SK-N-SH (cell line): ENCODE measurements at regions not wholly inside any gene's neighbourhood (a gene's known extent, or its start where the extent isn't known, plus 50 kb on each side); places are given as distances from the start of the nearest gene placed in this dataset.

Experiments used
- CTCF ChIA-PET: fragments of 300-600, 350-600 bp; formaldehyde crosslinking; extraction: SDS; loops from one replicate; lab custom pipeline; 2021; lab: Yijun Ruan, JAX
- POLR2A ChIA-PET: fragments of 350-600 bp; sonication (Branson Sonifier 250); formaldehyde crosslinking; extraction: SDS; loops from one replicate; lab custom pipeline; 2020; ENCODE audit warnings: antibody characterized with exemption, inconsistent platforms; lab: Yijun Ruan, JAX
- DNase-seq: peaks from one replicate; pipeline ENCODE4 v3.0.0; 2012
- H2AFZ ChIP-seq: fragments of 200-600 bp; sonication (generic); 2 replicates; pipeline ENCODE4 v1.8.1; 2016; ENCODE audit warnings: antibody characterized with exemption, mild to moderate bottlenecking, low read depth
- H3F3A ChIP-seq: fragments of 200-600 bp; sonication (generic); replicated peaks from 2 replicates; pipeline ENCODE3; 2016; ENCODE audit warnings: antibody characterized with exemption, mild to moderate bottlenecking; ENCODE audit not compliant: insufficient read depth
- H3K27ac ChIP-seq, 2 experiments: fragments of 200-500 bp in 1 of 2; fragments of 200-600 bp in 1 of 2; sonication (Bioruptor generic) in 1 of 2; sonication (generic), shearing (Covaris generic) in 1 of 2; 2 replicates each; pipeline versions ENCODE4 v1.5.1 to v1.6.1; 2014 to 2016; ENCODE audit warnings: low read depth in 2 of 2, inconsistent platforms in 1 of 2, low read length in 1 of 2, mild to moderate bottlenecking in 1 of 2, mixed read lengths in 1 of 2
- H3K27me3 ChIP-seq: fragments of 200-600 bp; sonication (generic), shearing (Covaris generic); 2 replicates; pipeline ENCODE4 v1.6.1; 2016; ENCODE audit warnings: mixed run types; ENCODE audit not compliant: insufficient read depth
- H3K36me3 ChIP-seq, 2 experiments: fragments of 200-500 bp in 1 of 2; fragments of 200-600 bp in 1 of 2; sonication (Bioruptor generic) in 1 of 2; sonication (generic) in 1 of 2; replicated peaks in 1 of 2; 2 replicates each; pipeline versions ENCODE3 to v1.5.1; 2014 to 2016; ENCODE audit warnings: low read length in 1 of 2, mild to moderate bottlenecking in 1 of 2; ENCODE audit not compliant: insufficient read depth in 2 of 2, control insufficient read depth in 1 of 2
- H3K4me1 ChIP-seq, 2 experiments: fragments of 200-500 bp in 1 of 2; fragments of 200-600 bp in 1 of 2; sonication (Bioruptor generic) in 1 of 2; sonication (generic), shearing (Covaris generic) in 1 of 2; 2 replicates each; pipeline versions ENCODE4 v1.5.1 to v1.6.1; 2014 to 2016; ENCODE audit warnings: low read depth in 1 of 2, low read length in 1 of 2, mixed run types in 1 of 2; ENCODE audit not compliant: insufficient read depth in 2 of 2, control insufficient read depth in 1 of 2
- H3K4me2 ChIP-seq: fragments of 200-600 bp; sonication (generic), shearing (Covaris generic); 2 replicates; pipeline ENCODE4 v1.6.1; 2017; ENCODE audit warnings: mixed run types
- H3K4me3 ChIP-seq, 2 experiments: fragments of 200-500 bp in 1 of 2; fragments of 200-600 bp in 1 of 2; sonication (Bioruptor generic) in 1 of 2; sonication (generic), shearing (Covaris generic) in 1 of 2; 2 replicates each; pipeline versions ENCODE4 v1.5.1 to v1.8.1; 2014 to 2016; ENCODE audit warnings: low read depth in 2 of 2, inconsistent platforms in 1 of 2, low read length in 1 of 2, mild to moderate bottlenecking in 1 of 2, mixed read lengths in 1 of 2, moderate library complexity in 1 of 2
- H3K79me2 ChIP-seq: fragments of 200-600 bp; sonication (generic); 2 replicates; pipeline ENCODE4 v1.8.1; 2017; ENCODE audit warnings: mild to moderate bottlenecking; ENCODE audit not compliant: insufficient read depth
- H3K9ac ChIP-seq: fragments of 200-600 bp; sonication (generic); 2 replicates; pipeline ENCODE4 v1.6.1; 2017; ENCODE audit warnings: mixed run types
- H3K9me2 ChIP-seq: fragments of 200-600 bp; sonication (generic); 2 replicates; pipeline ENCODE4 v1.6.1; 2017; ENCODE audit warnings: mixed run types
- H3K9me3 ChIP-seq: fragments of 200-600 bp; sonication (generic); 2 replicates; pipeline ENCODE4 v1.6.1; 2017; ENCODE audit warnings: mixed run types, mild to moderate bottlenecking, moderate library complexity
- H4K20me1 ChIP-seq: fragments of 200-600 bp; sonication (generic); 2 replicates; pipeline ENCODE4 v1.6.1; 2017; ENCODE audit warnings: mild to moderate bottlenecking, mixed run types; ENCODE audit not compliant: insufficient read depth
- EP300 ChIP-seq, 2 experiments: IDR thresholded peaks; 2 replicates each; pipeline versions ENCODE4 v1.4.0 to v1.6.1; 2012; ENCODE audit warnings: borderline replicate concordance in 1 of 2, low read depth in 1 of 2, low read length in 1 of 2
- EZH2phosphoT487 ChIP-seq: fragments of 200-600 bp; sonication (generic); IDR thresholded peaks from 2 replicates; pipeline ENCODE4 v1.6.1; 2017; ENCODE audit warnings: low read depth, mixed run types, mild to moderate bottlenecking, antibody characterized with exemption, moderate library complexity, borderline replicate concordance
- FOSL2 ChIP-seq: IDR thresholded peaks from 2 replicates; pipeline ENCODE4 v1.4.0; 2012; ENCODE audit warnings: low read depth, mild to moderate bottlenecking, moderate library complexity, borderline replicate concordance
- FOXJ3 ChIP-seq: sonication (generic); formaldehyde crosslinking; IDR thresholded peaks from 2 replicates; pipeline ENCODE4 v1.5.1; 2020; ENCODE audit warnings: mild to moderate bottlenecking, missing genetic modification reagents
- FOXM1 ChIP-seq: IDR thresholded peaks from 2 replicates; pipeline ENCODE4 v1.4.0; 2012; ENCODE audit warnings: low read depth, mild to moderate bottlenecking
- GABPA ChIP-seq: IDR thresholded peaks from 2 replicates; pipeline ENCODE4 v1.4.0; 2012; ENCODE audit warnings: low read depth, mild to moderate bottlenecking
- RFX5 ChIP-seq: IDR thresholded peaks from 2 replicates; pipeline ENCODE4 v1.6.1; 2012; ENCODE audit warnings: mild to moderate bottlenecking, improper control_type of control experiment, low read length
- RXRA ChIP-seq: IDR thresholded peaks from 2 replicates; pipeline ENCODE4 v1.4.0; 2012; ENCODE audit warnings: low read depth, mild to moderate bottlenecking, borderline replicate concordance
- SMC3 ChIP-seq: IDR thresholded peaks from 2 replicates; pipeline ENCODE4 v1.6.1; 2012; ENCODE audit warnings: low read depth, low read length, improper control_type of control experiment
- WGBS: methylation state at CpG from one replicate; pipeline ENCODE4 v1.1.6; 2017; ENCODE audit warnings: low lambda C conversion rate; 5-methylcytosine and 5-hydroxymethylcytosine counted together
- TF ChIP-seq, protein P1 (sequence below): IDR thresholded peaks from 2 replicates; pipeline ENCODE4 v1.4.0; 2012; ENCODE audit warnings: low read depth, borderline replicate concordance
- TF ChIP-seq, protein P2 (sequence below): IDR thresholded peaks from 2 replicates; pipeline ENCODE4 v1.4.0; 2012; ENCODE audit warnings: low read depth
- TF ChIP-seq, protein P3 (sequence below): IDR thresholded peaks from 2 replicates; pipeline ENCODE4 v1.6.1; 2012; ENCODE audit warnings: mild to moderate bottlenecking, low read depth, low read length, moderate library complexity
- TF ChIP-seq, protein P4 (sequence below): fragments of 200-600 bp; sonication (generic); IDR thresholded peaks from 2 replicates; pipeline ENCODE4 v1.6.1; 2017; ENCODE audit warnings: antibody characterized with exemption, mild to moderate bottlenecking, moderate library complexity
- TF ChIP-seq, protein P5 (sequence below): fragments of 150-350 bp; IDR thresholded peaks from 2 replicates; pipeline ENCODE4 v1.6.1; 2017; ENCODE audit warnings: antibody characterized with exemption, low read length, low read depth, borderline replicate concordance
- TF ChIP-seq, protein P6 (sequence below): IDR thresholded peaks from 2 replicates; pipeline ENCODE4 v1.4.0; 2012; ENCODE audit warnings: low read depth, borderline replicate concordance

DNA sequence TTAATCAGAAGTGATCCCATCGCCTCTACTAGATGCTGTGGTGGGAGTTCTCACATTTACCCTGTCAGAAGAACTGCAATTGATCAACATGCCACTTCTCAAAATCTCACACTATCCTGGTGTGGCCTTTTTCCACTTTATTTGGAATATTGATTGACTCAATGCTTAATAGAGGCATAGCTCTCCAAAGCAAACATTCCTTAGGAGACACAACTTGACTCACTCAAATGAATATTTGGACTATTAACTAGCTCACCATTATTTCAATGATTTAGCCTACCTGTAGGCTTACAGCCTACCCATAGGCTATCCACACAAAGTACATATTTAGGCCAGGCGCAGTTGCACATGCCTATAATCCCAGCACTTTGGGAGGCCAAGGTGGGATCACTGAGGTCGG, 186.5 kb downstream of the KLHL28 start (continued):
- TF ChIP-seq, protein P1, sequence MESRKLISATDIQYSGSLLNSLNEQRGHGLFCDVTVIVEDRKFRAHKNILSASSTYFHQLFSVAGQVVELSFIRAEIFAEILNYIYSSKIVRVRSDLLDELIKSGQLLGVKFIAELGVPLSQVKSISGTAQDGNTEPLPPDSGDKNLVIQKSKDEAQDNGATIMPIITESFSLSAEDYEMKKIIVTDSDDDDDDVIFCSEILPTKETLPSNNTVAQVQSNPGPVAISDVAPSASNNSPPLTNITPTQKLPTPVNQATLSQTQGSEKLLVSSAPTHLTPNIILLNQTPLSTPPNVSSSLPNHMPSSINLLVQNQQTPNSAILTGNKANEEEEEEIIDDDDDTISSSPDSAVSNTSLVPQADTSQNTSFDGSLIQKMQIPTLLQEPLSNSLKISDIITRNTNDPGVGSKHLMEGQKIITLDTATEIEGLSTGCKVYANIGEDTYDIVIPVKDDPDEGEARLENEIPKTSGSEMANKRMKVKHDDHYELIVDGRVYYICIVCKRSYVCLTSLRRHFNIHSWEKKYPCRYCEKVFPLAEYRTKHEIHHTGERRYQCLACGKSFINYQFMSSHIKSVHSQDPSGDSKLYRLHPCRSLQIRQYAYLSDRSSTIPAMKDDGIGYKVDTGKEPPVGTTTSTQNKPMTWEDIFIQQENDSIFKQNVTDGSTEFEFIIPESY = no peak
- TF ChIP-seq EP300 (IDR thresholded peaks at IDR 0.05; ENCODE audit: borderline replicate concordance in 1 of 2, low read depth in 1 of 2, low read length in 1 of 2) (no peak), FOXM1 (no peak)
- TF ChIP-seq, protein P2, sequence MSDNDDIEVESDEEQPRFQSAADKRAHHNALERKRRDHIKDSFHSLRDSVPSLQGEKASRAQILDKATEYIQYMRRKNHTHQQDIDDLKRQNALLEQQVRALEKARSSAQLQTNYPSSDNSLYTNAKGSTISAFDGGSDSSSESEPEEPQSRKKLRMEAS = no peak

DNA sequence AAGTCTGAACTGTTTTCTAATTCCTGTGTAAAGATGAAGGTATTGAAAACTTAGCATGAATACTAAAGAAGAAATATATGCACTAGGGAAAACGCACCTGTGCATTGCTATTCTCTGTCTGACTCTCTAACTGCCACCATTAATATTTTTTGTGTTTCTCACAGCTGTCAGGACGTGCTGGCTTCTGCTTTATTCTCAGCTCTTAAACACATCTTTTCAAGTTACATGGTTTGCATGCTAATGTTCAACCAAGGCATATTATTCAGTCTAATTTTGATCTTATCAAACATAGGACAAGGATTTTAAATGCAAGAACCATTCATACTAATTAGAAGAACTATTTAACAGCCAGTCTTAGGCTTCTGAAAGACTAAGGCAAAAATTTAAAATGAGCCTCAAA, 187.4 kb downstream of the KLHL28 start:
- Histone ChIP-seq H3K79me2 (no peaks in the 10 kb centered on the region), H3K9me3 (no peaks in the 10 kb centered on the region), H3K4me1 (no peaks in the 10 kb centered on the region), H3K9ac (no peak overlapping the region), H2AFZ (no peak overlapping the region), H3K4me2 (no peak overlapping the region), H3K4me3 (no peak overlapping the region), H3K36me3 (no peaks in the 10 kb centered on the region), H3K27me3 (no peaks in the 10 kb centered on the region), H4K20me1 (no peaks in the 10 kb centered on the region), H3K9me2 (no peaks in the 10 kb centered on the region), H3K27ac (no peak overlapping the region), H3F3A (no peaks in the 10 kb centered on the region)
- no peak for DNase-seq
- ChIA-PET CTCF (no interaction called here), POLR2A (no interaction called here)
- TF ChIP-seq, protein P3, sequence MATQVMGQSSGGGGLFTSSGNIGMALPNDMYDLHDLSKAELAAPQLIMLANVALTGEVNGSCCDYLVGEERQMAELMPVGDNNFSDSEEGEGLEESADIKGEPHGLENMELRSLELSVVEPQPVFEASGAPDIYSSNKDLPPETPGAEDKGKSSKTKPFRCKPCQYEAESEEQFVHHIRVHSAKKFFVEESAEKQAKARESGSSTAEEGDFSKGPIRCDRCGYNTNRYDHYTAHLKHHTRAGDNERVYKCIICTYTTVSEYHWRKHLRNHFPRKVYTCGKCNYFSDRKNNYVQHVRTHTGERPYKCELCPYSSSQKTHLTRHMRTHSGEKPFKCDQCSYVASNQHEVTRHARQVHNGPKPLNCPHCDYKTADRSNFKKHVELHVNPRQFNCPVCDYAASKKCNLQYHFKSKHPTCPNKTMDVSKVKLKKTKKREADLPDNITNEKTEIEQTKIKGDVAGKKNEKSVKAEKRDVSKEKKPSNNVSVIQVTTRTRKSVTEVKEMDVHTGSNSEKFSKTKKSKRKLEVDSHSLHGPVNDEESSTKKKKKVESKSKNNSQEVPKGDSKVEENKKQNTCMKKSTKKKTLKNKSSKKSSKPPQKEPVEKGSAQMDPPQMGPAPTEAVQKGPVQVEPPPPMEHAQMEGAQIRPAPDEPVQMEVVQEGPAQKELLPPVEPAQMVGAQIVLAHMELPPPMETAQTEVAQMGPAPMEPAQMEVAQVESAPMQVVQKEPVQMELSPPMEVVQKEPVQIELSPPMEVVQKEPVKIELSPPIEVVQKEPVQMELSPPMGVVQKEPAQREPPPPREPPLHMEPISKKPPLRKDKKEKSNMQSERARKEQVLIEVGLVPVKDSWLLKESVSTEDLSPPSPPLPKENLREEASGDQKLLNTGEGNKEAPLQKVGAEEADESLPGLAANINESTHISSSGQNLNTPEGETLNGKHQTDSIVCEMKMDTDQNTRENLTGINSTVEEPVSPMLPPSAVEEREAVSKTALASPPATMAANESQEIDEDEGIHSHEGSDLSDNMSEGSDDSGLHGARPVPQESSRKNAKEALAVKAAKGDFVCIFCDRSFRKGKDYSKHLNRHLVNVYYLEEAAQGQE = no peak
- TF ChIP-seq GABPA (no peak), FOXJ3 (CRISPR knock-in tag) (no peak), EP300 (IDR thresholded peaks at IDR 0.05; ENCODE audit: borderline replicate concordance in 1 of 2, low read depth in 1 of 2, low read length in 1 of 2) (no peak), RFX5 (no peak), FOSL2 (no peak), EZH2phosphoT487 (no peak), RXRA (no peak), SMC3 (no peak)
- TF ChIP-seq, protein P4, sequence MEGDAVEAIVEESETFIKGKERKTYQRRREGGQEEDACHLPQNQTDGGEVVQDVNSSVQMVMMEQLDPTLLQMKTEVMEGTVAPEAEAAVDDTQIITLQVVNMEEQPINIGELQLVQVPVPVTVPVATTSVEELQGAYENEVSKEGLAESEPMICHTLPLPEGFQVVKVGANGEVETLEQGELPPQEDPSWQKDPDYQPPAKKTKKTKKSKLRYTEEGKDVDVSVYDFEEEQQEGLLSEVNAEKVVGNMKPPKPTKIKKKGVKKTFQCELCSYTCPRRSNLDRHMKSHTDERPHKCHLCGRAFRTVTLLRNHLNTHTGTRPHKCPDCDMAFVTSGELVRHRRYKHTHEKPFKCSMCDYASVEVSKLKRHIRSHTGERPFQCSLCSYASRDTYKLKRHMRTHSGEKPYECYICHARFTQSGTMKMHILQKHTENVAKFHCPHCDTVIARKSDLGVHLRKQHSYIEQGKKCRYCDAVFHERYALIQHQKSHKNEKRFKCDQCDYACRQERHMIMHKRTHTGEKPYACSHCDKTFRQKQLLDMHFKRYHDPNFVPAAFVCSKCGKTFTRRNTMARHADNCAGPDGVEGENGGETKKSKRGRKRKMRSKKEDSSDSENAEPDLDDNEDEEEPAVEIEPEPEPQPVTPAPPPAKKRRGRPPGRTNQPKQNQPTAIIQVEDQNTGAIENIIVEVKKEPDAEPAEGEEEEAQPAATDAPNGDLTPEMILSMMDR = no peak
- TF ChIP-seq, protein P5, sequence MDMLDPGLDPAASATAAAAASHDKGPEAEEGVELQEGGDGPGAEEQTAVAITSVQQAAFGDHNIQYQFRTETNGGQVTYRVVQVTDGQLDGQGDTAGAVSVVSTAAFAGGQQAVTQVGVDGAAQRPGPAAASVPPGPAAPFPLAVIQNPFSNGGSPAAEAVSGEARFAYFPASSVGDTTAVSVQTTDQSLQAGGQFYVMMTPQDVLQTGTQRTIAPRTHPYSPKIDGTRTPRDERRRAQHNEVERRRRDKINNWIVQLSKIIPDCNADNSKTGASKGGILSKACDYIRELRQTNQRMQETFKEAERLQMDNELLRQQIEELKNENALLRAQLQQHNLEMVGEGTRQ = no peak
- TF ChIP-seq, protein P6, sequence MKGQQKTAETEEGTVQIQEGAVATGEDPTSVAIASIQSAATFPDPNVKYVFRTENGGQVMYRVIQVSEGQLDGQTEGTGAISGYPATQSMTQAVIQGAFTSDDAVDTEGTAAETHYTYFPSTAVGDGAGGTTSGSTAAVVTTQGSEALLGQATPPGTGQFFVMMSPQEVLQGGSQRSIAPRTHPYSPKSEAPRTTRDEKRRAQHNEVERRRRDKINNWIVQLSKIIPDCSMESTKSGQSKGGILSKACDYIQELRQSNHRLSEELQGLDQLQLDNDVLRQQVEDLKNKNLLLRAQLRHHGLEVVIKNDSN = no peak
- WGBS = 0% methylated on average over 2 of the region's 2 CpGs
